Thyroid gland (tissue), 4 donors: ENCODE measurements at regions not wholly inside any gene's neighbourhood (a gene's known extent, or its start where the extent isn't known, plus 50 kb on each side); places are given as distances from the start of the nearest gene placed in this dataset.

Experiments used
- CTCF ChIP-seq, 6 experiments: fragments of 200-600 bp in 3 of 6; fragments of 450-650 bp in 3 of 6; sonication (generic) in 3 of 6; IDR thresholded peaks; one replicate each; pipeline ENCODE4 v1.5.1; 2016 to 2019; ENCODE audit warnings: antibody characterized with exemption in 6 of 6, mild to moderate bottlenecking in 2 of 6, inconsistent platforms in 1 of 6, moderate library complexity in 1 of 6
- POLR2A ChIP-seq, 2 donors: fragments of 450-650 bp; IDR thresholded peaks; one replicate each; pipeline ENCODE4 v1.6.1; 2017; ENCODE audit warnings: antibody characterized with exemption in 2 of 2, mild to moderate bottlenecking in 2 of 2, moderate library complexity in 1 of 2

GRCh38 chr5:32996336-32996735, 285.2 kb downstream of the NPR3 start:
- TF ChIP-seq POLR2A (IDR thresholded peaks at IDR 0.05) = no peak
- TF ChIP-seq CTCF (IDR thresholded peaks at IDR 0.05) = no peak
